CD14-positive monocyte (primary cell): ENCODE measurements at regions not wholly inside any gene's neighbourhood (a gene's known extent, or its start where the extent isn't known, plus 50 kb on each side); places are given as distances from the start of the nearest gene placed in this dataset.
A peak's percentile ranks its signal among the peaks of the same experiment; 100 is the strongest.

Source experiments
- DNase-seq, 3 donors: peaks; one replicate each; pipeline ENCODE4 v3.0.0-alpha.2; 2011 to 2022
- H2AFZ ChIP-seq: 2 replicates; pipeline ENCODE4 v1.6.0; 2012; ENCODE audit warnings: mild to moderate bottlenecking, low read depth, low read length, inconsistent platforms; ENCODE audit not compliant: insufficient read depth, poor library complexity, severe bottlenecking
- H3K27ac ChIP-seq, 2 donors: 1 replicate in 1 of 2; 2 replicates in 1 of 2; pipeline ENCODE4 v1.5.1; 2012 to 2013; ENCODE audit warnings: low read length in 2 of 2, control low read depth in 1 of 2, inconsistent platforms in 1 of 2, low read depth in 1 of 2, mild to moderate bottlenecking in 1 of 2
- H3K27me3 ChIP-seq, 2 donors: one replicate each; pipeline versions ENCODE4 v1.6.0 to v1.6.1; 2011 to 2013; ENCODE audit warnings: low read length in 2 of 2; ENCODE audit not compliant: control insufficient read depth in 2 of 2, insufficient read depth in 2 of 2
- H3K36me3 ChIP-seq, 2 donors: replicated peaks in 1 of 2; 1 replicate in 1 of 2; 2 replicates in 1 of 2; pipeline versions ENCODE4 v1.5.1 to v1.6.1; 2012 to 2013; ENCODE audit warnings: low read length in 2 of 2, control low read depth in 1 of 2, inconsistent platforms in 1 of 2, mild to moderate bottlenecking in 1 of 2; ENCODE audit not compliant: insufficient read depth in 2 of 2, control insufficient read depth in 1 of 2
- H3K4me1 ChIP-seq, 2 donors: 1 replicate in 1 of 2; 2 replicates in 1 of 2; pipeline versions ENCODE4 v1.5.1 to v1.6.1; 2012 to 2013; ENCODE audit warnings: low read length in 2 of 2, control low read depth in 1 of 2, inconsistent platforms in 1 of 2, mild to moderate bottlenecking in 1 of 2, moderate library complexity in 1 of 2; ENCODE audit not compliant: insufficient read depth in 2 of 2, control insufficient read depth in 1 of 2
- H3K4me2 ChIP-seq: replicated peaks from 2 replicates; pipeline ENCODE3; 2012; ENCODE audit warnings: low read length, moderate library complexity, mild to moderate bottlenecking; ENCODE audit not compliant: poor library complexity, severe bottlenecking; ENCODE audit errors: extremely low read depth
- H3K4me3 ChIP-seq, 3 experiments: fragments of 200-600 bp in 1 of 3; sonication (generic) in 1 of 3; replicated peaks in 1 of 3; 1 replicate in 2 of 3; 2 replicates in 1 of 3; pipeline ENCODE4 v1.5.1; 2011 to 2013; ENCODE audit warnings: low read length in 3 of 3, mild to moderate bottlenecking in 3 of 3, control low read depth in 2 of 3, low read depth in 2 of 3, inconsistent platforms in 1 of 3, moderate library complexity in 1 of 3
- H3K79me2 ChIP-seq: 2 replicates; pipeline ENCODE4 v1.6.0; 2012; ENCODE audit warnings: mild to moderate bottlenecking, control low read depth, inconsistent platforms, low read length, moderate library complexity; ENCODE audit not compliant: insufficient read depth
- H3K9ac ChIP-seq: 2 replicates; pipeline ENCODE4 v1.6.0; 2017; ENCODE audit warnings: low read length, mild to moderate bottlenecking; ENCODE audit not compliant: insufficient read depth, poor library complexity, severe bottlenecking
- H3K9me3 ChIP-seq, 2 donors: replicated peaks in 1 of 2; 1 replicate in 1 of 2; 2 replicates in 1 of 2; pipeline versions ENCODE4 v1.5.1 to v1.6.1; 2012 to 2013; ENCODE audit warnings: low read length in 2 of 2, control low read depth in 1 of 2; ENCODE audit not compliant: control insufficient read depth in 1 of 2, insufficient read depth in 1 of 2
- H4K20me1 ChIP-seq: 2 replicates; pipeline ENCODE4 v1.6.0; 2012; ENCODE audit warnings: mild to moderate bottlenecking, low read length, control low read depth, moderate library complexity; ENCODE audit not compliant: insufficient read depth
- H3K27ac Mint-ChIP-seq, 7 donors: one replicate each; pipeline ENCODE4 v1.8.0; 2020; ENCODE audit warnings: mild to moderate bottlenecking in 7 of 7, mixed read lengths in 7 of 7, moderate library complexity in 6 of 7, inconsistent platforms in 2 of 7
- H3K27me3 Mint-ChIP-seq, 3 donors: one replicate each; pipeline ENCODE4 v1.8.0; 2021 to 2022; ENCODE audit warnings: low read depth in 3 of 3, mild to moderate bottlenecking in 3 of 3, mixed read lengths in 3 of 3, moderate library complexity in 3 of 3, inconsistent platforms in 1 of 3
- H3K36me3 Mint-ChIP-seq, 2 donors: one replicate each; pipeline ENCODE4 v1.8.0; 2020; ENCODE audit warnings: mixed read lengths in 2 of 2, inconsistent platforms in 1 of 2, mild to moderate bottlenecking in 1 of 2
- H3K4me1 Mint-ChIP-seq: one replicate; pipeline ENCODE4 v1.8.0; 2020; ENCODE audit warnings: mild to moderate bottlenecking, mixed read lengths
- H3K4me3 Mint-ChIP-seq, 2 donors: one replicate each; pipeline ENCODE4 v1.8.0; 2020; ENCODE audit warnings: mild to moderate bottlenecking in 2 of 2, mixed read lengths in 2 of 2, moderate library complexity in 1 of 2
- H3K9me3 Mint-ChIP-seq, 7 donors: one replicate each; pipeline ENCODE4 v1.8.0; 2020 to 2022; ENCODE audit warnings: mixed read lengths in 7 of 7, mild to moderate bottlenecking in 6 of 7, moderate library complexity in 6 of 7, inconsistent platforms in 2 of 7
- CTCF ChIP-seq: fragments of 200-600 bp; IDR thresholded peaks from one replicate; pipeline ENCODE4 v1.8.0; 2022; ENCODE audit warnings: antibody characterized with exemption, mild to moderate bottlenecking
- WGBS: methylation state at CpG from one replicate; pipeline ENCODE4 v1.1.5; 2013; ENCODE audit warnings: missing lambda C conversion rate; ENCODE audit not compliant: insufficient coverage; 5-methylcytosine and 5-hydroxymethylcytosine counted together
- intact Hi-C, 2 donors: fragments of 100-400 bp; cut with micrococcal nuclease; formaldehyde crosslinking; loops; one replicate each; pipeline versions ENCODE4 v1.15.0 to v1.15.1; 2023

DNA sequence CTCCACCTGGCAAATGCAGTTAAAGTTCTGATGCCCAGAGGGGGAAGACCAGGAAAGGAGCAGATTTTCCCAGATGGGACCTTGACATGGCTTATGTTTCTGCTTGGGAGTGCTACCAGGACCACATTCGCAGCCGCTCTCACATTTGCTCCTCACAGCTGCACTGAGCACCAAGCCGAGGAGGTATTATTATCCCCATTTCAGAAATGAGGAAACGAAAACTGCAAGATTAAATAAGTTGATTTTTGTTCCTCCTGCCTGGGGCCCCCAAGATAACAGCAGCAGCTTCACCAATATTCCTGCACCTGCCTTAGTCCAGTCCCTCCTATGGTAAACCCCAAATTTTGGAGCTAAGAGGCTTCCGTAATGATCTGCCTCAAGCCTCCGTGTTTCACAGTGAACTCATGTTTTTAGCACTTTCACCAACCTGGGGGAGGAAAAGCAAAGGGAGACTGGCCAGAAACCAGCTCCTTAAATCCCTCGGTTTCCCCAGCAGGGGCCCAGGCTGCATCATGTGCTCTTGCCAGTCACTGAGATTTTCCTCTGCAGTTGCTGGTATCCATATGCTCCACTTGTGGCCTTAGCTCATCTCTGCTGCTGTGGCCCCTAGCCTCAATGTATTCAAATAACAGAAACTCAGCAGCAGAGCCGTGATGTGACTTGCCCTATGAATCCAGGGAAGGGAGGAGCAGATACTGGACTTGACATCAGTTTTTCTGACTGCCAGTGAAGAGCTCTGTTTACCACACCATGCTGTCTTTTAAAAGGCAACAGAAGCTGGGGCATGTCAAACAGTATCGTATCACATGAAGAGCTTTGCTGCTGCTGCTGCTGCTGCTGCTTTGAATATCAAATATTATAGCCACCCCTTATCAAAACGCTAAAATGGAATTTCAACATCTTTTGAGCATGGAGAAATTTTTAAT is 95.5 kb upstream of the KLHL13 start:
- H2AFZ ChIP-seq: no peak overlapping the region
- H3K9me3 ChIP-seq: no peaks in the 10 kb centered on the region
- Mint-ChIP-seq H3K4me3 (peak overlapping the region; percentile 63 to 91), H3K27ac (peak overlapping the region in 5 of 7 donors; percentile 10 to 31 (median 30)), H3K4me1 (peaks cover 50% of the 10 kb centered on the region), H3K27me3 (peaks cover 0 to 13% (median 0%) of the 10 kb centered on the region in 3 donors), H3K9me3 (peaks cover 0 to 4% (median 0%) of the 10 kb centered on the region in 7 donors), H3K36me3 (no peaks in the 10 kb centered on the region)
- DNase-seq: peak in 1 of 3 donors; percentile 4
- H3K27me3 ChIP-seq: no peaks in the 10 kb centered on the region
- intact Hi-C loops: no loop called here
- peak overlapping the region; percentile 58 for H3K4me2 ChIP-seq
- H3K36me3 ChIP-seq: no peaks in the 10 kb centered on the region
- H3K9ac ChIP-seq: no peak overlapping the region
- H3K27ac ChIP-seq: no peak overlapping the region
- TF ChIP-seq CTCF: no peak
- peaks cover 41 to 44% of the 10 kb centered on the region in 2 donors for H3K4me1 ChIP-seq
- H3K79me2 ChIP-seq: no peaks in the 10 kb centered on the region
- no CpG with 5 or more reads among the region's 10 CpGs for WGBS
- no peaks in the 10 kb centered on the region for H4K20me1 ChIP-seq
- H3K4me3 ChIP-seq: peak overlapping the region in 1 of 3 experiments; percentile 35

DNA sequence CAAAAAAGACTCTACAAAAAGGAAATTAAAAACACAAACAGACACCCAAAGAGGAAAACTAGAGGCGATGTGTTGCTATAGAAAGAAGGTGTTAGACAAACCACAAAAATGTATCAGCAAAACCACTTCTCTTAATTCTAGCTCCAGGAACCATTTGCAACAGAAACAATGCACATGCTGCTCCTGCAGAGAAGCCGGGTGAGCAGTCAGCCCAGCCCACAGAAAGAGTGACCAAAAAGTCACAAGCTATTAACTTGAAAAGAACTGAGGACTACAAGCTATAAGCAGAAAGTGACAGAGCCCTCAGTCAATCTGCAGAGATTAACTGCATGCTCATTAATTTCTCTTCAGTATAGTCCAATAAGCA is 96.2 kb upstream of the KLHL13 start:
- H3K9me3 Mint-ChIP-seq: peaks cover 0 to 4% (median 0%) of the 10 kb centered on the region in 7 donors
- no peak for TF ChIP-seq CTCF
- Histone ChIP-seq H3K4me1 (peaks cover 41 to 44% of the 10 kb centered on the region in 2 donors), H4K20me1 (no peaks in the 10 kb centered on the region), H3K9ac (no peak overlapping the region), H3K4me2 (peak overlapping the region; percentile 58), H3K79me2 (no peaks in the 10 kb centered on the region), H3K27me3 (no peaks in the 10 kb centered on the region), H3K9me3 (no peaks in the 10 kb centered on the region), H2AFZ (no peak overlapping the region), H3K36me3 (no peaks in the 10 kb centered on the region), H3K27ac (no peak overlapping the region), H3K4me3 (peak overlapping the region in 1 of 3 experiments; percentile 35)
- peaks cover 50% of the 10 kb centered on the region for H3K4me1 Mint-ChIP-seq
- DNase-seq: peak; percentile 3 to 13 (median 10)
- WGBS: 0% methylated on average over 1 of the region's 2 CpGs
- H3K27ac Mint-ChIP-seq: peak overlapping the region in 4 of 7 donors; percentile 6 to 37 (median 31)
- H3K36me3 Mint-ChIP-seq: no peaks in the 10 kb centered on the region
- intact Hi-C loops: no loop called here
- peak overlapping the region; percentile 63 to 91 for H3K4me3 Mint-ChIP-seq
- H3K27me3 Mint-ChIP-seq: peaks cover 0 to 13% (median 0%) of the 10 kb centered on the region in 3 donors
